OCI-LY1 (cell line): ENCODE measurements at regions not wholly inside any gene's neighbourhood (a gene's known extent, or its start where the extent isn't known, plus 50 kb on each side); places are given as distances from the start of the nearest gene placed in this dataset.

Experiments used
- H2AFZ ChIP-seq: fragments of 200-600 bp; sonication (generic), shearing (Covaris generic); 2 replicates; pipeline ENCODE4 v1.6.0; 2014; ENCODE audit warnings: antibody characterized with exemption, mild to moderate bottlenecking, low read length
- H3F3A ChIP-seq: fragments of 200-600 bp; sonication (generic), shearing (Covaris generic); 2 replicates; pipeline ENCODE4 v1.6.0; 2014; ENCODE audit warnings: mild to moderate bottlenecking, antibody characterized with exemption, low read length, moderate library complexity; ENCODE audit not compliant: insufficient read depth
- H3K27ac ChIP-seq: fragments of 200-600 bp; sonication (generic); 2 replicates; pipeline ENCODE4 v1.5.1; 2014; ENCODE audit warnings: low read length, mixed run types, mild to moderate bottlenecking, low read depth; ENCODE audit not compliant: poor library complexity, severe bottlenecking
- H3K27me3 ChIP-seq: fragments of 200-600 bp; sonication (generic); 2 replicates; pipeline ENCODE4 v1.6.0; 2014; ENCODE audit warnings: antibody characterized with exemption, mild to moderate bottlenecking, low read length, moderate library complexity; ENCODE audit not compliant: insufficient read depth
- H3K36me3 ChIP-seq: fragments of 200-600 bp; sonication (generic); 2 replicates; pipeline ENCODE4 v1.6.1; 2014; ENCODE audit warnings: mild to moderate bottlenecking, antibody characterized with exemption, low read length, moderate library complexity, mixed read lengths; ENCODE audit not compliant: insufficient read depth
- H3K4me1 ChIP-seq: fragments of 200-600 bp; sonication (generic); 2 replicates; pipeline ENCODE4 v1.5.1; 2014; ENCODE audit warnings: mild to moderate bottlenecking, low read length, moderate library complexity; ENCODE audit not compliant: insufficient read depth, severe bottlenecking
- H3K4me2 ChIP-seq: fragments of 200-600 bp; sonication (generic), shearing (Covaris generic); 2 replicates; pipeline ENCODE4 v1.6.1; 2014; ENCODE audit warnings: low read length
- H3K4me3 ChIP-seq: fragments of 200-600 bp; sonication (generic); 2 replicates; pipeline ENCODE4 v1.5.1; 2014; ENCODE audit warnings: low read length, low read depth, mild to moderate bottlenecking, mixed read lengths; ENCODE audit not compliant: poor library complexity, severe bottlenecking
- H3K79me2 ChIP-seq: fragments of 200-600 bp; shearing (Covaris generic); 2 replicates; pipeline ENCODE4 v1.6.1; 2016; ENCODE audit warnings: mixed run types, low read length, mixed read lengths; ENCODE audit not compliant: insufficient read depth
- H3K9ac ChIP-seq: fragments of 200-600 bp; sonication (generic), shearing (Covaris generic); 2 replicates; pipeline ENCODE4 v1.6.1; 2014; ENCODE audit warnings: mild to moderate bottlenecking, low read length, mixed read lengths
- H3K9me2 ChIP-seq: fragments of 200-600 bp; sonication (generic), shearing (Covaris generic); 2 replicates; pipeline ENCODE4 v1.6.1; 2014; ENCODE audit warnings: low read depth, mild to moderate bottlenecking, low read length, mixed read lengths
- H3K9me3 ChIP-seq: fragments of 200-600 bp; shearing (Covaris generic); 2 replicates; pipeline ENCODE4 v1.6.1; 2014; ENCODE audit warnings: low read length, mixed read lengths
- H4K20me1 ChIP-seq: fragments of 200-600 bp; sonication (generic), shearing (Covaris generic); 2 replicates; pipeline ENCODE4 v1.6.0; 2016; ENCODE audit warnings: mild to moderate bottlenecking, low read length; ENCODE audit not compliant: insufficient read depth
- CTCF ChIP-seq: fragments of 200-600 bp; sonication (generic), shearing (Covaris generic); IDR thresholded peaks from 2 replicates; pipeline ENCODE4 v1.5.1; 2017; ENCODE audit warnings: mild to moderate bottlenecking, antibody characterized with exemption, low read length, moderate library complexity, mixed read lengths
- EZH2 ChIP-seq: fragments of 200-600 bp; sonication (generic), shearing (Covaris generic); IDR thresholded peaks from 2 replicates; pipeline ENCODE4 v1.8.0; 2017; ENCODE audit warnings: borderline replicate concordance, mixed run types, mild to moderate bottlenecking, antibody characterized with exemption, low read length, moderate library complexity, mixed read lengths

GRCh38 chr2:19050354-19050753 is 308.1 kb downstream of the OSR1 start:
- TF ChIP-seq CTCF (no peak), EZH2 (no peak)
- no peaks in the 10 kb centered on the region for H3K27me3 ChIP-seq
- no peaks in the 10 kb centered on the region for H4K20me1 ChIP-seq
- no peaks in the 10 kb centered on the region for H3K4me1 ChIP-seq
- H3F3A ChIP-seq = no peaks in the 10 kb centered on the region
- no peaks in the 10 kb centered on the region for H3K36me3 ChIP-seq
- no peaks in the 10 kb centered on the region for H3K9me2 ChIP-seq
- H3K27ac ChIP-seq = no peak overlapping the region
- H3K4me2 ChIP-seq = no peak overlapping the region
- H3K9ac ChIP-seq = no peak overlapping the region
- no peaks in the 10 kb centered on the region for H3K79me2 ChIP-seq
- no peak overlapping the region for H3K4me3 ChIP-seq
- H3K9me3 ChIP-seq = no peaks in the 10 kb centered on the region
- H2AFZ ChIP-seq = no peak overlapping the region

- H3K27ac ChIP-seq = no peak overlapping the region
- no peak overlapping the region for H3K4me2 ChIP-seq
- no peaks in the 10 kb centered on the region for H3K27me3 ChIP-seq
- H4K20me1 ChIP-seq = no peaks in the 10 kb centered on the region
- no peaks in the 10 kb centered on the region for H3K9me2 ChIP-seq
- H3K4me3 ChIP-seq = no peak overlapping the region
- no peaks in the 10 kb centered on the region for H3K79me2 ChIP-seq
- H3K9ac ChIP-seq = no peak overlapping the region
- no peak for TF ChIP-seq EZH2
- TF ChIP-seq CTCF = no peak
- H3K4me1 ChIP-seq = no peaks in the 10 kb centered on the region
- H3K9me3 ChIP-seq = no peaks in the 10 kb centered on the region
- H2AFZ ChIP-seq = no peak overlapping the region
- H3K36me3 ChIP-seq = no peaks in the 10 kb centered on the region
- H3F3A ChIP-seq = no peaks in the 10 kb centered on the region
Measured at GRCh38 chr2:19048593-19049266, 309.7 kb downstream of the OSR1 start.

- Histone ChIP-seq H3K9me3 (no peaks in the 10 kb centered on the region), H2AFZ (no peak overlapping the region), H3K27me3 (no peaks in the 10 kb centered on the region), H3K36me3 (no peaks in the 10 kb centered on the region), H3K9ac (no peak overlapping the region), H3K4me1 (no peaks in the 10 kb centered on the region), H3K27ac (no peak overlapping the region), H3K4me2 (no peak overlapping the region), H3K79me2 (no peaks in the 10 kb centered on the region), H4K20me1 (no peaks in the 10 kb centered on the region), H3K9me2 (no peaks in the 10 kb centered on the region), H3F3A (no peaks in the 10 kb centered on the region), H3K4me3 (no peak overlapping the region)
- no peak for TF ChIP-seq EZH2
Measured at GRCh38 chr2:19046986-19047780, 311.2 kb downstream of the OSR1 start.
